ENCODE measurements at regions not wholly inside any gene's neighbourhood (a gene's known extent, or its start where the extent isn't known, plus 50 kb on each side); places are given as distances from the start of the nearest gene placed in this dataset.

- H3K9me2 ChIP-seq (ENCODE audit: insufficient read depth) = no peaks in the 10 kb centered on the region
- TF ChIP-seq REST (IDR thresholded peaks at IDR 0.05; ENCODE audit: low read depth) (no peak), ZFX (IDR thresholded peaks at IDR 0.05) (no peak), TCF7L2 (IDR thresholded peaks at IDR 0.05; ENCODE audit: borderline replicate concordance, extremely low read depth, insufficient read depth, insufficient read length) (no peak), FOSL1 (IDR thresholded peaks at IDR 0.05; ENCODE audit: low read depth) (no peak), CTCF (IDR thresholded peaks at IDR 0.05 in 2 of 3, conservative IDR thresholded peaks at IDR 0.05 in 1 of 3; ENCODE audit: borderline replicate concordance in 1 of 3, insufficient read depth in 1 of 3, low read depth in 2 of 3, low read length in 2 of 3) (no peak), EZH2phosphoT487 (IDR thresholded peaks at IDR 0.05; ENCODE audit: borderline replicate concordance) (no peak), SP1 (IDR thresholded peaks at IDR 0.05; ENCODE audit: low read depth) (no peak), JUND (IDR thresholded peaks at IDR 0.05) (no peak), ATF3 (IDR thresholded peaks at IDR 0.05) (no peak), CEBPB (IDR thresholded peaks at IDR 0.05; ENCODE audit: low read depth) (no peak), RAD21 (IDR thresholded peaks at IDR 0.05; ENCODE audit: low read depth) (no peak), POLR2AphosphoS5 (IDR thresholded peaks at IDR 0.05; ENCODE audit: low read depth, low read length) (no peak), EGR1 (IDR thresholded peaks at IDR 0.05; ENCODE audit: low read depth) (no peak), POLR2A (IDR thresholded peaks at IDR 0.05; ENCODE audit: borderline replicate concordance, extremely low read depth, insufficient read depth, insufficient read length) (no peak), CBX3 (IDR thresholded peaks at IDR 0.05; ENCODE audit: low read depth) (no peak), EZH2 (IDR thresholded peaks at IDR 0.05) (no peak), MAX (IDR thresholded peaks at IDR 0.05) (no peak), SIN3A (IDR thresholded peaks at IDR 0.05; ENCODE audit: low read depth) (no peak), ZNF274 (IDR thresholded peaks at IDR 0.05; ENCODE audit: low read depth, low read length) (no peak), SRF (IDR thresholded peaks at IDR 0.05; ENCODE audit: low read depth) (no peak)
- H3K4me1 ChIP-seq (ENCODE audit: control insufficient read depth in 1 of 2, insufficient read depth in 2 of 2, low read length in 2 of 2) = no peaks in the 10 kb centered on the region
- H3K9me3 ChIP-seq (ENCODE audit: control insufficient read depth in 1 of 2, insufficient read depth in 1 of 2, low read depth in 1 of 2, low read length in 2 of 2) = peaks cover 7 to 27% of the 10 kb centered on the region in 2 experiments; a peak in 2 of 4 replicates
- H3K4me3 ChIP-seq (replicated peaks in 1 of 2; ENCODE audit: low read depth in 1 of 2, low read length in 2 of 2) = no peak overlapping the region
- ATAC-seq = no peak
- intact Hi-C loops (cut with micrococcal nuclease) = no loop called here
- no peak overlapping the region for H2AFZ ChIP-seq (ENCODE audit: low read depth, low read length, poor library complexity, severe bottlenecking)
- no peaks in the 10 kb centered on the region for H3K27me3 ChIP-seq (ENCODE audit: insufficient read depth, low read length)
- no peaks in the 10 kb centered on the region for H3K79me2 ChIP-seq (ENCODE audit: insufficient read depth, low read length)
- H3K36me3 ChIP-seq (ENCODE audit: control insufficient read depth in 1 of 2, insufficient read depth in 2 of 2, low read length in 2 of 2) = no peaks in the 10 kb centered on the region
- ChIA-PET RAD21 (ENCODE audit: low non-redundant PET in 1 of 2, low total read pairs in 2 of 2, uncharacterized antibody in 2 of 2, unreplicated experiment in 2 of 2) (no interaction called here), CTCF (no interaction called here), POLR2A (no interaction called here)
- no peaks in the 10 kb centered on the region for H4K20me1 ChIP-seq (ENCODE audit: insufficient read depth)
- no peak overlapping the region for H3K4me2 ChIP-seq (ENCODE audit: low read length)
- DNase-seq (ENCODE audit: low read depth, low spot score) = no peak
- no peak overlapping the region for H3K9ac ChIP-seq (ENCODE audit: low read length)
- BruUV-seq (replicated peaks) = no TSS peak
- H3K27ac ChIP-seq (ENCODE audit: low read depth, low read length) = no peak overlapping the region
These were observed 638.4 kb upstream of the POU3F3 start for GRCh38 chr2:104215269-104216161.
